NCI-H1105 treated with DMSO at 0.1 percent for 48 hours (cell line): ENCODE measurements at regions not wholly inside any gene's neighbourhood (a gene's known extent, or its start where the extent isn't known, plus 50 kb on each side); places are given as distances from the start of the nearest gene placed in this dataset.
"Not testable (repeated sequence)": the region's sequence is repeated elsewhere in the genome, so short reads cannot be mapped to it uniquely, and the experiment has no call there.

Experiments used
- DNase-seq: peaks from one replicate; lab custom pipeline; 2025; lab: John Stamatoyannopoulos, UW

GRCh38 chr7:93747019-93747418 lies 143.5 kb downstream of the TFPI2 start:
- no peak for DNase-seq

DNA sequence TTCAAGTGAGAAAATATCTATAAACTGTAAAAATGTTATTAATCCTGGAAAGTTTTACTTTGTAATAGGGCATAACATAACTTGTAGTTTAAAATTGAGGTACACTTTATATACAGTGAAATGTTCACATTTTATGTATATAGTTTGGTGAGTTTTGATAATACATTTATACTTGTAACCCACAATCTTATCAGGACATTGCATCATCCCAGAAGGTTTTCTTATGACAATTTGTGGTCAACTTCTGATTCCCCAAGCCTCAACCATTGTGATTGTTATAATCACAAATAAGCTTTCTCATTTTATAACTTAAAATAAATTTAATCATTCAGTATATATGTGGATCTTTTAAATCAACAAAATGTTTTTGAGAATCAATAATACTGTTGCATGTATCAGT lies 151.1 kb downstream of the TFPI2 start:
- no peak for DNase-seq

DNA sequence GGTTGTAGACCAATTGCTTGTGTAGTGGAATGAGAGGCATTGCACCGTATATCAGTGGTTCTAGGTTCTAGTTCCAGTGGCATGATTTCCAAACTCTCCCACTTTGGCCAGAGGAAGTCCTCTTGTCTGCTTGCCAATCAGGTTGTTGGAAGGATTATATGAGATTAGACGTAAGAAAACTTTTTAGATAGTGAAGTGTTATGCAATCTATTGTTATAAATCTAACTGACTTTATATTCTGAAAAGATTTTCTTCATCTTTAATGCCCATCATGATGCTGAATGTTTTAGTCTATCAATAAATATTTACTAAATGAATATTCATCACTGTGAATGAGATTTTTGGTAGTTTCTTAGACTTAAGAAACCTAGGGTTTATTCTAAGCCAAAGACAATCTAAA lies 152.6 kb downstream of the TFPI2 start:
- DNase-seq, result no peak

DNA sequence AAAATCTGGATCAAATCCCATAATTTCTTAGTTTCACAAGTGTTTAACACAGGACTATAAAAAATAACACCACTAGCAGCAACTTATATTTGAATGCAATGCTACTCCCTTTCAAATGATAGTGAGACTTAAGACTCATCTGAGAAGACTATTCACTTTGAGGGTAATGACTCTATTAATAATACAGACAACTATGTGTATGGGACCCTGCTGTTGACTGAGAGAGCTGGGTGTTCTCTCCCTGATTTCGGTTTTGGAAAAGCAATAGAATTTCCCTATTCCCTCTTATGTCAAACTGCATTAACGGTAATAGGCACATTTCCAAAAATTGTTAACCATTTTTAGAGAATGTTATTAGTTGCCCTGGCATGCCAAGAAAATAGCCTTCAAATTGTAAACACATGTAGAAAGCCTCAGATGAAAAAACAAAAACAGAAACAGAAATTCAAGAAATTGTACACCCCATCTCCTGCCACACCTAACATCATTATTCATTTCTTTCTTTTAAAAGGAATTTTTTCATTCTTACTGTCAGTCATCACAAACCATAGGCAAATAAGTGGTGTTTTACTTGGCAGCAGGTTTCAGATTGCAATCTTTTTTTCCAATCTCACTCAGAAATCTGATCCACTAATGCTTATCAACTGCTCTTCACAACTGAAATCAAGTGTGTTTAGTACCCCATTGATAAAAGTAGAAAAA lies 153.7 kb downstream of the TFPI2 start:
- peak; percentile 90 for DNase-seq

GRCh38 chr7:93728292-93728691 lies 153.8 kb upstream of the CALCR start:
- no peak for DNase-seq

- DNase-seq, result no peak
Observed at GRCh38 chr7:93725954-93726353, 151.4 kb upstream of the CALCR start.

- no peak for DNase-seq
Observed at GRCh38 chr7:93723424-93724124, 149.1 kb upstream of the CALCR start.

DNA sequence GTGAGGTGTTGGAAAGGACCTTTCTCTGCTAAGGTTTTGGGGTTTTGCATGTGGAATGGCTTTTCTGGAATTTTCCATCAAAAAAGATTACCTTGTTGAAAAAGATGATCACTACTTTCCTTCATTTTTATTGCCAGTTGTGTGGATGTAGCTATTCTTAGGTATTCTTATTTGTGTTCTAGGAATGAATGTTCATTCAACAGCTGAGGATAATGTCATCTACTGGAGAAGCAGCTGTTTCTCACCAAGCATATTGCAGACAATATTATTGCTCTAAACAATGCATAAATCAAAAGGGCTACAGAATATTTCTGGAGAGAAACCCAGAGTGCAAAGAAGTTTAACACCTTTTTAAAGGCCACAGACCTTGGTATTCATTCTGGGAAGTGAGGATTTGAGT lies 145.6 kb upstream of the CALCR start:
- no peak for DNase-seq

GRCh38 chr7:93719546-93719945 lies 145.0 kb upstream of the CALCR start:
- DNase-seq, result no peak

DNA sequence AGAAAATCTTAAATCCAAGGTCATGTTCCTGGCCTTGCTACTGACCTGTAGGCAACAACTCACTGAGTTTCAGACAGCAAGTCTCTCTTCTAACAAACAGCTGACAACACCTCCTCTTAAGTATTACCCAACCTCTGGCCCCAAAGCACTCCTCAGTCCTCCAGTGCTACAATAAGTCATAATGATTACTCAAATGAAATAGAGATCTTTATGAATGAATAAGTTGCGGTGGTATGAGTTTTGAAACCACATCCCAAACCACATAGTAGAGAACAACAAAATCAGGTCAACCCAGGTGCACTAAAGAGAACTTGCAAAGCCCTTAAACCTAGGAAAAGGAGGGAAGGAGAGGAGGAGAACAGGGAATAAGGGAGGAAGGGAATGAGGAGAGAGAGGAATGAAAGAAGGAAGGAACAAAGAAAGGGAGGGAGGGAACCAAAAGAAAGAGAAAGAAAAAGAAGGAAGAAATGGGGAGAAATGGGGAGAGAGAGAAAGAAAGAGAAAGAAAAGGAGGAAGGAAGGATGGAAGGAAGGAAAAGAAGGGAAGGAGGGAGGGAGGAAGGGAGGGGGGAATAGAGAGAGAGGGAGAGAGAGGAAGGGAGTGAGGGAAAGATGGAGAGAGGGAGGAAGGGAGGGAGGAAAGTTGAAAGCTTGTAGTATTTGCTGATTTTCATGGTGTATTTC lies 142.8 kb upstream of the CALCR start:
- DNase-seq, result no peak

GRCh38 chr7:93715234-93715633 lies 140.7 kb upstream of the CALCR start:
- DNase-seq, result no peak

DNA sequence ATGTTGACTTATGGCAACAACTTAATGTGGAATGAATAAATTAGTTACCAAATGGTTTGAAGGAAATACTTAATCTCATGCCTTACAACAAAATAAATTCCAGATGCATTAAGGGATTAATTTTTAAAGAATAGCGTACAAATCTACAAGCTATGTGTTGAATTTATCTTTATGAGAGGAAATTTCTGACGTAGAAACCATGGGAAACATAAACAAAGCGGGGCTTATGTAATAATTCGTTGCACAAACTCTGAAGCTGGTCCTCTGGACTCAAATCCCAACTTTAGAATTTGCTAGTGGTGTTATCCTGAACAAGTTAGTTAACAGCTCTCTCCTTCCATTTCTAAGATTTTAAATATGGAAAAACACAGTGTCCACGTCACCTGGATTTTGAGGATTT lies 137.4 kb upstream of the CALCR start:
- DNase-seq, result no peak

DNA sequence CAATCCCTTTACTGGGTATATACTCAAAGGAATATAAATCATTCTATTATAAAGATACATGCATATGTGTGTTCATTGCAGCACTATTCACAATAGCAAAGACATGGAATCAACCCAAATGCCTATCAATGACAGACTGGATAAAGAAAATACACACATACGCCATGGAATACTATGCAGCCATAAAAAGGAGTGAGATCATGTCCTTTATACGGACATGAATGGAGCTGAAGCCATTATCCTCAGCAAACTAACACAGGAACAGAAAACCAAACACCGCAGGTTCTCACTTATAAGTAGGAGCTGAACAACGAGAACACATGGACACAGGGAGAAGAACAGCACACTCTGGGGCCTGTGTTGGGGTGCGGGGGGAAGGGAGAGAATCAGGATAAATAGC lies 133.7 kb upstream of the CALCR start:
- DNase-seq, result not testable (repeated sequence)

DNA sequence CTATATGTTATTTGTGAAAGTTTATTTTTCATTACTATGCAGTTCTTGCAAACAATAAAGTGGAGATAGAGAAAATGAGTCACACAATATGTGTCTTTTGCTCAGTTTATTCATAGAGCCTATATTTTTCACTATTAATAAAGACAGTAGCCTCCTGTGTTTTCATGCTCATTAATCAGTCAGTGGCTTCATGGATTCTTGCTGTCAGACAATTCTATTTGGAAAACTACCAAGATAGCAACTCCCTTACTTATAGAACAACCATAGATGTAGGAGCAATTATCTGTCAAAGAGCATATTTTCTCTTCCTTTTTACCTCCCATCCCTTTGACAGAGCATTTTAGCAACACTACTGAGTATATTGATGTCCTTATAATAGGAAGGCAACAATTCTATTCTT lies 132.7 kb upstream of the CALCR start:
- no peak for DNase-seq

GRCh38 chr7:93706162-93706561 lies 131.6 kb upstream of the CALCR start:
- not testable (repeated sequence) for DNase-seq

GRCh38 chr7:93704217-93704616 lies 129.7 kb upstream of the CALCR start:
- DNase-seq, result no peak

- no peak for DNase-seq
Observed at GRCh38 chr7:93697901-93698300, 123.4 kb upstream of the CALCR start.

DNA sequence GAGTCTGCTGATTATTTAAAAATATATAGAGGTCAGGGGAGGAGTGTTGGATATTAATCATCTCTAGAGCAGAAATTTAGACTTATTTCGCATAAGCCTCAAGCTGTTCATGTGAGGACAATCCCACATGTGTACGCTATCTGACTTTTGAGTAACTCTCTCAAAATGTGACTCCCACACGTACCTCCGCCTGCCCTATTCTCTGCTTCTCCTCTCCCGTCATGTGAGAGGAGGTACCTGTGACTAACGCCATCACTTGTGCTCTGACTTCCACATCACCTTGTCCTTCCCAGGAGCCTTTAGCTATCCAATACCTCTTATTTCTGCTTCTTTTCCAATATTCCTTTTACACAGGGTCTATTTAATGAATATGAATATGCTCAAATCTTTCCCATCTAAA lies 119.3 kb upstream of the CALCR start:
- no peak for DNase-seq

DNA sequence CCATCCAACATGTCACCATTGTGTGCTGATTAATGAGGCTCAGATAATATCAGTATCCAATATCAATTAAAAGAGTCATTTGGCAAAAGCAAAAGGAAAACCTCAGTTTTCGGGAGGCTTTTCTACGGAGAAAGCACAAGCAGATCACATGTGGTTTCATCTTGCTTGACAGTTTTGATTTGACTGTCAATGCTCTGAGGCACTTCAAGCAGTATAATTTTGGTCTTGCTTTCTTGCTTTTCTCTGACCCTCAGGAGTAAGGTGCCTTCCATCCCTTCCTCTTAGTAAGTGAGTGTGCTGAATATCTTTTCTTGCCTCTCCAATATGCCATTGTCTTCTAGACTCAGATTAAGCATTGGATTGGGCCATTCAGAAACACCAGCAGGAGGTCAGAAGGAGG lies 115.5 kb upstream of the CALCR start:
- DNase-seq, result peak; percentile 1

GRCh38 chr7:93678185-93678584 lies 103.7 kb upstream of the CALCR start:
- DNase-seq, result no peak

DNA sequence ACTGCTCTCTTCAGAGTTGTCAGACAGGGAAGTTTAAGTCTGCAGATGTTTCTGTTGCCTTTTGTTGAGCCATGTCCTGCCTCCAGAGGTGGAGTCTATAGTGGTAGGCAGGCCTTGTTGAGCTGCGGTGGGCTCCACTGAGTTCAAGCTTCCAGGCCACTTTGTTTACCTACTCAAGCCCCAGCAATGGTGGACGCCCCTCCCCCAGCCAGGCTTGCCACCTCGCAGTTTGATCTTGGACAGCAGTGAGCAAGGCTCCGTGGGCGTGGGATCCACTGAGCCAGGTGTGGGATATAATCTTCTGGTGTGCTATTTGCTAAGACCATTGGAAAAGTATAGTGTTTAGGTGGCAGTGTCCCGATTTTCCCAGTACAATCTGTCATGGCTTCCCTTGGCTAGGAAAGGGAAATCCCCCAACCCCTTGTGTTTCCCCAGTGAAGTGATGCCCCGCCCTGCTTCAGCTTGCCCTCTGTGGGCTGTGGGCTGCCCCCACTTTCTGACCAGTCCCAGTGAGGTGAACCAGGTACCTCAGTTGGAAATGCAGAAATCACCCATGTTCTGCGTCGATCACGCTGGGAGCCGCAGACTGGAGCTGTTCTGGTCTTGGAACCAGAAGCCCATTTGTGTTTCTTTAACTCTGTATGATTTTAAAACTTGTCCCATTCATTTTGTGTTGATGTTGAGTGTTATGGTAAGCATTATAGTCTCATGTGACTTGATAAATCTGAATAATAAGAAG lies 89.2 kb upstream of the CALCR start:
- no peak for DNase-seq

DNA sequence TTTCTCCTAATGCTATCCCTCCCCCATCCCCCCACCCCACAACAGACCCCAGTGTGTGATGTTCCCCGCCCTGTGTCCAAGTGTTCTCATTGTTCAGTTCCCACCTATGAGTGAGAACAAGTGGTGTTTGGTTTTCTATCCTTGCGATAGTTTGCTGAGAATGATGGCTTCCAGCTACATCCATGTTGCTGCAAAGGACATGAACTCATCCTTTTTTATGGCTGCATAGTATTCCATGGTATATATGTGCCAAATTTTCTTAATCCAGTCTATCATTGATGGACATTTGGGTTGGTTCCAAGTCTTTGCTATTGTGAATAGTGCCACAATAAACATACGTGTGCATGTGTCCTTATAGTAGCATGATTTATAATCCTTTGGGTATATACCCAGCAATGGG lies 83.6 kb upstream of the CALCR start:
- DNase-seq, result not testable (repeated sequence)
